HEK293T (cell line): ENCODE measurements at regions not wholly inside any gene's neighbourhood (a gene's known extent, or its start where the extent isn't known, plus 50 kb on each side); places are given as distances from the start of the nearest gene placed in this dataset.

Experiments used
- BHLHE40 ChIP-seq: fragments of 450-650 bp; IDR thresholded peaks from 2 replicates; pipeline ENCODE4 v1.6.1; 2016; ENCODE audit warnings: mild to moderate bottlenecking, moderate library complexity, borderline replicate concordance
- CTBP1 ChIP-seq: fragments of 450-650 bp; IDR thresholded peaks from 2 replicates; pipeline ENCODE4 v1.6.1; 2016; ENCODE audit warnings: borderline replicate concordance
- ELF4 ChIP-seq: fragments of 450-650 bp; IDR thresholded peaks from 2 replicates; pipeline ENCODE4 v1.6.1; 2017; ENCODE audit warnings: antibody characterized with exemption
- FOXA1 ChIP-seq: fragments of 450-650 bp; IDR thresholded peaks from 2 replicates; pipeline ENCODE4 v1.6.1; 2016; ENCODE audit warnings: mild to moderate bottlenecking
- FOXK2 ChIP-seq: fragments of 450-650 bp; IDR thresholded peaks from 2 replicates; pipeline ENCODE4 v1.6.1; 2016; ENCODE audit warnings: mild to moderate bottlenecking
- FOXM1 ChIP-seq: fragments of 450-650 bp; IDR thresholded peaks from 2 replicates; pipeline ENCODE4 v1.6.1; 2017; ENCODE audit warnings: mild to moderate bottlenecking, borderline replicate concordance
- HDGF ChIP-seq: fragments of 450-650 bp; IDR thresholded peaks from 2 replicates; pipeline ENCODE4 v1.6.1; 2017; ENCODE audit warnings: antibody characterized with exemption, borderline replicate concordance
- L3MBTL2 ChIP-seq: fragments of 450-650 bp; conservative IDR thresholded peaks from 2 replicates; pipeline ENCODE4 v1.6.1; 2016; ENCODE audit warnings: mild to moderate bottlenecking
- LEF1 ChIP-seq: fragments of 450-650 bp; IDR thresholded peaks from 2 replicates; pipeline ENCODE4 v1.6.1; 2017; ENCODE audit warnings: mild to moderate bottlenecking, borderline replicate concordance
- NFRKB ChIP-seq: fragments of 450-650 bp; IDR thresholded peaks from 2 replicates; pipeline ENCODE4 v1.6.1; 2016; ENCODE audit warnings: mild to moderate bottlenecking, moderate library complexity
- SP1 ChIP-seq: fragments of 450-650 bp; IDR thresholded peaks from 2 replicates; pipeline ENCODE4 v1.6.1; 2017
- SUZ12 ChIP-seq: fragments of 450-650 bp; IDR thresholded peaks from 2 replicates; pipeline ENCODE4 v1.6.1; 2016; ENCODE audit warnings: mild to moderate bottlenecking
- TARDBP ChIP-seq: fragments of 450-650 bp; IDR thresholded peaks from 2 replicates; pipeline ENCODE4 v1.6.1; 2016
- ZNF384 ChIP-seq: fragments of 450-650 bp; IDR thresholded peaks from 2 replicates; pipeline ENCODE4 v1.6.1; 2016

GRCh38 chr18:44626807-44627206, 53.9 kb upstream of the SETBP1 start:
- TF ChIP-seq LEF1 (no peak), FOXK2 (no peak), SP1 (no peak), HDGF (no peak), TARDBP (no peak), CTBP1 (no peak), FOXM1 (no peak), SUZ12 (no peak), BHLHE40 (no peak), L3MBTL2 (no peak), ELF4 (no peak), FOXA1 (no peak), ZNF384 (no peak), NFRKB (no peak)
